Nephron progenitor cell (in vitro differentiated cells): ENCODE measurements at regions not wholly inside any gene's neighbourhood (a gene's known extent, or its start where the extent isn't known, plus 50 kb on each side); places are given as distances from the start of the nearest gene placed in this dataset.

Experiments used
- DNase-seq: peaks from one replicate; pipeline ENCODE4 v3.0.0; 2021
- H3K27ac Mint-ChIP-seq: 2 replicates; pipeline ENCODE4 v1.8.0; 2021; ENCODE audit warnings: mild to moderate bottlenecking, moderate library complexity, mixed read lengths
- H3K27me3 Mint-ChIP-seq: 2 replicates; pipeline ENCODE4 v1.8.0; 2021; ENCODE audit warnings: mild to moderate bottlenecking, low read depth, mixed read lengths; ENCODE audit not compliant: poor library complexity
- H3K36me3 Mint-ChIP-seq: 2 replicates; pipeline ENCODE4 v1.8.0; 2021; ENCODE audit warnings: low read depth, mixed read lengths
- H3K4me1 Mint-ChIP-seq: 2 replicates; pipeline ENCODE4 v1.8.0; 2021; ENCODE audit warnings: mixed read lengths
- H3K4me3 Mint-ChIP-seq: 2 replicates; pipeline ENCODE4 v1.8.0; 2021; ENCODE audit warnings: mild to moderate bottlenecking, moderate library complexity, mixed read lengths
- H3K9me3 Mint-ChIP-seq: 2 replicates; pipeline ENCODE4 v1.8.0; 2021; ENCODE audit warnings: mild to moderate bottlenecking, moderate library complexity, mixed read lengths
- TF ChIP-seq, protein P1 (sequence below): fragments of 200-600 bp; sonication (generic); IDR thresholded peaks from 2 replicates; pipeline ENCODE4 v1.5.0; 2021; ENCODE audit warnings: antibody characterized with exemption

DNA sequence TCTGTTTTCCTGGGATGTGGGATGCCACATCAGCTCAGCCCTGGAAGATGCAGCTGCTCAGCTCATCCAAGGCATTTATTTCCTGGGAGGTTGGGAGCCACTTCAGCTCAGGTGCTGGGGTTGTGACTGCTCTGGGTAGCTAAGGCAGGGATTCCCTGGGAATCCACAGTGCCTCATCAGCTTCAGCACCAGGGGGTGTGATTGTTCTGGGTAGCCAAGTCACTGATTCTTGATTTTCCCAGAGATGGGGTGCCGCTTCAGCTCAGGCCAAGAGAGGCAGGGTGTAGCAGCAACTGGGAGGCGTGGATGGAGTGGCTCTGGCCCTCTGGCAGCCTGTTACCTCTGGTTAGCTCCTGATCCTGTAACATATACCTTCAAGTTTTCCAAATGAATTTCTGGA is 81.3 kb upstream of the PRMT8 start:
- no peak overlapping the region for H3K27ac Mint-ChIP-seq
- no peaks in the 10 kb centered on the region for H3K27me3 Mint-ChIP-seq
- H3K36me3 Mint-ChIP-seq, result peaks cover 20% of the 10 kb centered on the region
- no peaks in the 10 kb centered on the region for H3K4me1 Mint-ChIP-seq
- TF ChIP-seq, protein P1, sequence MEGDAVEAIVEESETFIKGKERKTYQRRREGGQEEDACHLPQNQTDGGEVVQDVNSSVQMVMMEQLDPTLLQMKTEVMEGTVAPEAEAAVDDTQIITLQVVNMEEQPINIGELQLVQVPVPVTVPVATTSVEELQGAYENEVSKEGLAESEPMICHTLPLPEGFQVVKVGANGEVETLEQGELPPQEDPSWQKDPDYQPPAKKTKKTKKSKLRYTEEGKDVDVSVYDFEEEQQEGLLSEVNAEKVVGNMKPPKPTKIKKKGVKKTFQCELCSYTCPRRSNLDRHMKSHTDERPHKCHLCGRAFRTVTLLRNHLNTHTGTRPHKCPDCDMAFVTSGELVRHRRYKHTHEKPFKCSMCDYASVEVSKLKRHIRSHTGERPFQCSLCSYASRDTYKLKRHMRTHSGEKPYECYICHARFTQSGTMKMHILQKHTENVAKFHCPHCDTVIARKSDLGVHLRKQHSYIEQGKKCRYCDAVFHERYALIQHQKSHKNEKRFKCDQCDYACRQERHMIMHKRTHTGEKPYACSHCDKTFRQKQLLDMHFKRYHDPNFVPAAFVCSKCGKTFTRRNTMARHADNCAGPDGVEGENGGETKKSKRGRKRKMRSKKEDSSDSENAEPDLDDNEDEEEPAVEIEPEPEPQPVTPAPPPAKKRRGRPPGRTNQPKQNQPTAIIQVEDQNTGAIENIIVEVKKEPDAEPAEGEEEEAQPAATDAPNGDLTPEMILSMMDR, result no peak
- no peak for DNase-seq
- H3K9me3 Mint-ChIP-seq, result peaks cover 76% of the 10 kb centered on the region
- H3K4me3 Mint-ChIP-seq, result no peak overlapping the region

- H3K4me1 Mint-ChIP-seq, result peaks cover 15% of the 10 kb centered on the region
- TF ChIP-seq, protein P1, result no peak
- peaks cover 9% of the 10 kb centered on the region for H3K27me3 Mint-ChIP-seq
- peaks cover 22% of the 10 kb centered on the region for H3K9me3 Mint-ChIP-seq
- H3K27ac Mint-ChIP-seq, result no peak overlapping the region
- H3K36me3 Mint-ChIP-seq, result no peaks in the 10 kb centered on the region
- H3K4me3 Mint-ChIP-seq, result no peak overlapping the region
- no peak for DNase-seq
These were observed 74.8 kb upstream of the PRMT8 start for GRCh38 chr12:3416159-3416558.

DNA sequence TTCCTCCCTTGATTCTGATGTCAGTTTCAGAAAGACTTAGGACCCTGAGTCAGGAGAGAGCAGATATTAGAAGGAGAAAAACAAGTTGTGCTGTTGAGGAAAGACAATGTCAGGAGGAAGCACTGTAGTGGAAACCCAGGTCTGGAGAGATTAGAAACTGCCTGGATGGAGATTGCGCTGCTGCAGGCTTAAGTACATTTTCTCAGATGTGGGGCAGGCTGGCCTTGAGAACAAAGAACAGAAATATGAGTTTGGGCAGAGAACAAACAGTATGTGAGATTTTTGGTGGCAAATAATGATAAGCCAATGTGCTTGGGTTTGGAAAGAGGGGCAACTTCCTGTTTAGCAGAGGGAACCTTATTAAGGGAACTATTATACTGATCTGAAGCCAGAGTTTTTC is 74.3 kb upstream of the PRMT8 start:
- Mint-ChIP-seq H3K27ac (no peak overlapping the region), H3K9me3 (peaks cover 19% of the 10 kb centered on the region), H3K4me3 (no peak overlapping the region), H3K36me3 (no peaks in the 10 kb centered on the region), H3K27me3 (peaks cover 9% of the 10 kb centered on the region), H3K4me1 (peaks cover 18% of the 10 kb centered on the region)
- TF ChIP-seq, protein P1, result no peak
- DNase-seq, result no peak

DNA sequence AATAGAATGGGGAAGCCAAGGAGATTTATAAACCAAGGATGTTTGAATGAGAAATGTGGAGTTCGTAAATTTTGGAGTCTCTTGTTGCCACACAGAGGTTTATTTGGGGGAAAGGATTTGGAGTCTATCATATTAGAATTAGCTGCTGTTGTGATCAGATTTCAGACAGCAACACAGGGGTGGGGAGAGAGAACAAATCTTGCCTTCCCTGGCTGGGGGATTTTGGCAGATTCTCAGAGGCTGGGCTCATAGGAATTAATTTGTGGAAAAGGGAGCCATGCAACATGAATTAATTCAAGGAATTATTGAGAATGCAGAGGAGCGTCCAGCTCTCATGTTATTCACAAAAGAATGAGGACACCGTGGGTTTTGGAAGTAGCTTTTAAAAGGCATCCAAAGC is 73.9 kb upstream of the PRMT8 start:
- peaks cover 19% of the 10 kb centered on the region for H3K4me1 Mint-ChIP-seq
- no peak overlapping the region for H3K27ac Mint-ChIP-seq
- H3K4me3 Mint-ChIP-seq, result no peak overlapping the region
- TF ChIP-seq, protein P1, result no peak
- no peaks in the 10 kb centered on the region for H3K36me3 Mint-ChIP-seq
- H3K27me3 Mint-ChIP-seq, result peaks cover 9% of the 10 kb centered on the region
- peaks cover 19% of the 10 kb centered on the region for H3K9me3 Mint-ChIP-seq
- no peak for DNase-seq

GRCh38 chr12:3417937-3418462 is 73.0 kb upstream of the PRMT8 start:
- Mint-ChIP-seq H3K4me1 (peaks cover 19% of the 10 kb centered on the region), H3K27me3 (peaks cover 9% of the 10 kb centered on the region), H3K36me3 (no peaks in the 10 kb centered on the region), H3K9me3 (peaks cover 21% of the 10 kb centered on the region), H3K27ac (no peak overlapping the region), H3K4me3 (no peak overlapping the region)
- TF ChIP-seq, protein P1, result no peak
- DNase-seq, result no peak

DNA sequence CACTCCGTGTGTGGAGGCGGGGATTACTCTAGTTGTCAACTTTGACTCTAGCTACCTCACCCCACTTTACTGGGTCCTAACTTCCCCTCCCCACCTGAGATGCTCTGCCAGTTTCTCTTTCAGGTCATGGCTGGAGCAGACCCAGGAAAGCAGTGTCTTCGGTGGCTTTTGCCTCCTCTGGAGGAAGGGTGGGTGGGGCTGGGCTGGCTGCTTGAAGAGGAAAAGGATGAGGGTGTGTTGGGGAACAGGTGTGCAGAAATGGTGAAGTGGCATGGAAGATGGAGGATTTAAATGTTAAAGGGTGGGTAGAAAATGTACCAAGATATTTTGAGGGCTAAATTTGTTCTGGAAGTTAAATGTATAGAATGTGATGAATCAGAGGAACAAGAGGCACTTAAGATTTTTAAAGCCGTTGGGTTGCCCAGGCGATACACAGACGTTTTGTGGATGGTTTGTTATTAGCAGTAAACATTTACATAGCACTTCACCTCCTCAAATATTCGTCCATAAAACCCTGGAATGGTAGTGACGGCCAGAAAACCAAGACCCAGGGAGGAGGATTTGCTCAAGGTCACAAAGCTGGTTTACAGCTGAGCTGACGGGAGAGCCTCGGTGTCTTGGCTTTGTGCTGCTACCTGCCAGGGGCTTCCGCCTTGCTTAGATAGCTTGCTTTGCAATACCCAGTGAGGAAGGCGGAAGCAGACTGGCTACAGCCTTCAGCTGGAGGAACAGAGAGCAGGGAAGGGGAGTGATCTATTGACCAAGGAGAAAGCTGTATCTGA is 72.2 kb upstream of the PRMT8 start:
- Mint-ChIP-seq H3K4me1 (peaks cover 19% of the 10 kb centered on the region), H3K4me3 (no peak overlapping the region), H3K36me3 (no peaks in the 10 kb centered on the region), H3K27ac (no peak overlapping the region), H3K9me3 (peaks cover 16% of the 10 kb centered on the region), H3K27me3 (peaks cover 9% of the 10 kb centered on the region)
- no peak for DNase-seq
- TF ChIP-seq, protein P1, result no peak
